GM18519 (cell line): ENCODE measurements at regions not wholly inside any gene's neighbourhood (a gene's known extent, or its start where the extent isn't known, plus 50 kb on each side); places are given as distances from the start of the nearest gene placed in this dataset.

ENCODE experiments used
- ATAC-seq: cut with Tn5 transposase; IDR thresholded peaks from one replicate; pipeline ENCODE4 v1.9.1; 2021; ENCODE audit warnings: mild to moderate bottlenecking, moderate library complexity; ENCODE audit not compliant: unreplicated experiment, low FRiP score

- no peak for ATAC-seq
These were observed 331.5 kb downstream of the PRDM2 start for GRCh38 chr1:14031461-14031860.

- no peak for ATAC-seq
These were observed 334.5 kb downstream of the PRDM2 start for GRCh38 chr1:14034506-14034905.

- ATAC-seq = no peak
These were observed 337.3 kb downstream of the PRDM2 start for GRCh38 chr1:14037101-14037847.

GRCh38 chr1:14039582-14040430 is 339.8 kb downstream of the PRDM2 start:
- ATAC-seq = no peak

- ATAC-seq = no peak
These were observed 350.0 kb downstream of the PRDM2 start for GRCh38 chr1:14049965-14050364.

GRCh38 chr1:14055442-14056223 is 355.6 kb downstream of the PRDM2 start:
- ATAC-seq = no peak

GRCh38 chr1:14057640-14058039 is 357.7 kb downstream of the PRDM2 start:
- no peak for ATAC-seq

- ATAC-seq = no peak
These were observed 361.2 kb downstream of the PRDM2 start for GRCh38 chr1:14061204-14061603.

GRCh38 chr1:14061722-14062121 is 361.7 kb downstream of the PRDM2 start:
- no peak for ATAC-seq

- no peak for ATAC-seq
These were observed 362.7 kb downstream of the PRDM2 start for GRCh38 chr1:14062669-14063068.

- ATAC-seq = no peak
These were observed 364.9 kb downstream of the PRDM2 start for GRCh38 chr1:14064649-14065442.

- no peak for ATAC-seq
These were observed 365.5 kb downstream of the PRDM2 start for GRCh38 chr1:14065486-14065885.

GRCh38 chr1:14067036-14067435 is 367.0 kb downstream of the PRDM2 start:
- ATAC-seq = no peak

GRCh38 chr1:14067711-14068110 is 367.7 kb downstream of the PRDM2 start:
- no peak for ATAC-seq

GRCh38 chr1:14071581-14071980 is 371.6 kb downstream of the PRDM2 start:
- no peak for ATAC-seq

GRCh38 chr1:14080653-14081052 is 380.7 kb downstream of the PRDM2 start:
- ATAC-seq = no peak

- no peak for ATAC-seq
These were observed 382.3 kb downstream of the PRDM2 start for GRCh38 chr1:14082331-14082730.

- no peak for ATAC-seq
These were observed 383.3 kb downstream of the PRDM2 start for GRCh38 chr1:14083277-14083676.

GRCh38 chr1:14083706-14084105 is 383.7 kb downstream of the PRDM2 start:
- ATAC-seq = no peak

GRCh38 chr1:14090062-14090461 is 390.1 kb downstream of the PRDM2 start:
- no peak for ATAC-seq
